ENCODE measurements at regions not wholly inside any gene's neighbourhood (a gene's known extent, or its start where the extent isn't known, plus 50 kb on each side); places are given as distances from the start of the nearest gene placed in this dataset.

- no peak overlapping the region for H3K4me2 ChIP-seq (ENCODE audit: low read length)
- H3K27me3 ChIP-seq (ENCODE audit: insufficient read depth, low read depth, low read length): no peaks in the 10 kb centered on the region
- H3K36me3 ChIP-seq (ENCODE audit: insufficient read depth, low read length): no peaks in the 10 kb centered on the region
- TF ChIP-seq TAF1 (IDR thresholded peaks at IDR 0.05; ENCODE audit: low read depth) (no peak), EZH2 (IDR thresholded peaks at IDR 0.05; ENCODE audit: borderline replicate concordance, insufficient read depth, low read length, poor library complexity, severe bottlenecking) (no peak), POLR2AphosphoS5 (IDR thresholded peaks at IDR 0.05) (no peak), RAD21 (conservative IDR thresholded peaks at IDR 0.05) (no peak), SMC3 (conservative IDR thresholded peaks at IDR 0.05; ENCODE audit: poor library complexity) (no peak), CTCF (IDR thresholded peaks at IDR 0.05; ENCODE audit: poor library complexity, severe bottlenecking) (no peak), MXI1 (conservative IDR thresholded peaks at IDR 0.05; ENCODE audit: poor library complexity, severe bottlenecking) (no peak), EP300 (conservative IDR thresholded peaks at IDR 0.05; ENCODE audit: poor library complexity, severe bottlenecking) (no peak), REST (IDR thresholded peaks at IDR 0.05; ENCODE audit: borderline replicate concordance) (no peak)
- H4K20me1 ChIP-seq (ENCODE audit: insufficient read depth): no peaks in the 10 kb centered on the region
- no peak overlapping the region for H3K27ac ChIP-seq (ENCODE audit: low read length)
- no peak overlapping the region for H2AFZ ChIP-seq (ENCODE audit: low read depth, low read length)
- H3K9me2 ChIP-seq (ENCODE audit: insufficient read depth, low read length): no peaks in the 10 kb centered on the region
- H3F3A ChIP-seq (ENCODE audit: insufficient read depth, low read length, poor library complexity, severe bottlenecking): no peaks in the 10 kb centered on the region
- no peaks in the 10 kb centered on the region for H3K79me2 ChIP-seq (replicated peaks; ENCODE audit: insufficient read depth, low read length)
- no peak overlapping the region for H3K9ac ChIP-seq (ENCODE audit: low read length)
- H3K4me3 ChIP-seq (ENCODE audit: low read length): no peak overlapping the region
- no peaks in the 10 kb centered on the region for H3K9me3 ChIP-seq (ENCODE audit: low read length)
These were observed 329.3 kb upstream of the PROX1 start for GRCh38 chr1:213658457-213658856.

GRCh38 chr1:213659580-213660547, 327.9 kb upstream of the PROX1 start:
- no peaks in the 10 kb centered on the region for H3K9me3 ChIP-seq (ENCODE audit: low read length)
- no peaks in the 10 kb centered on the region for H3K36me3 ChIP-seq (ENCODE audit: insufficient read depth, low read length)
- H4K20me1 ChIP-seq (ENCODE audit: insufficient read depth): no peaks in the 10 kb centered on the region
- no peak overlapping the region for H2AFZ ChIP-seq (ENCODE audit: low read depth, low read length)
- H3K4me2 ChIP-seq (ENCODE audit: low read length): no peak overlapping the region
- no peaks in the 10 kb centered on the region for H3K79me2 ChIP-seq (replicated peaks; ENCODE audit: insufficient read depth, low read length)
- H3K27me3 ChIP-seq (ENCODE audit: insufficient read depth, low read depth, low read length): no peaks in the 10 kb centered on the region
- H3K4me3 ChIP-seq (ENCODE audit: low read length): no peak overlapping the region
- no peaks in the 10 kb centered on the region for H3K9me2 ChIP-seq (ENCODE audit: insufficient read depth, low read length)
- no peak overlapping the region for H3K27ac ChIP-seq (ENCODE audit: low read length)
- no peak overlapping the region for H3K9ac ChIP-seq (ENCODE audit: low read length)
- TF ChIP-seq SMC3 (conservative IDR thresholded peaks at IDR 0.05; ENCODE audit: poor library complexity): no peak
- TF ChIP-seq EP300 (conservative IDR thresholded peaks at IDR 0.05; ENCODE audit: poor library complexity, severe bottlenecking): no peak
- no peak for TF ChIP-seq MXI1 (conservative IDR thresholded peaks at IDR 0.05; ENCODE audit: poor library complexity, severe bottlenecking)
- no peak for TF ChIP-seq CTCF (IDR thresholded peaks at IDR 0.05; ENCODE audit: poor library complexity, severe bottlenecking)
- no peak for TF ChIP-seq TAF1 (IDR thresholded peaks at IDR 0.05; ENCODE audit: low read depth)
- no peak for TF ChIP-seq POLR2AphosphoS5 (IDR thresholded peaks at IDR 0.05)
- no peak for TF ChIP-seq REST (IDR thresholded peaks at IDR 0.05; ENCODE audit: borderline replicate concordance)
- no peak for TF ChIP-seq RAD21 (conservative IDR thresholded peaks at IDR 0.05)
- H3F3A ChIP-seq (ENCODE audit: insufficient read depth, low read length, poor library complexity, severe bottlenecking): no peaks in the 10 kb centered on the region
